ENCODE measurements at regions not wholly inside any gene's neighbourhood (a gene's known extent, or its start where the extent isn't known, plus 50 kb on each side); places are given as distances from the start of the nearest gene placed in this dataset.
"Not testable (repeated sequence)": the region's sequence is repeated elsewhere in the genome, so short reads cannot be mapped to it uniquely, and the experiment has no call there.

GRCh38 chr18:29377346-29377745 lies 1200.4 kb upstream of the CDH2 start:
- no peaks in the 10 kb centered on the region for H3K36me3 Mint-ChIP-seq (ENCODE audit: low read depth)
- no peak overlapping the region for H3K27ac Mint-ChIP-seq
- H3K27me3 Mint-ChIP-seq, result no peaks in the 10 kb centered on the region
- peaks cover 10% of the 10 kb centered on the region for H3K9me3 Mint-ChIP-seq
- H3K4me1 Mint-ChIP-seq (ENCODE audit: low read depth), result no peaks in the 10 kb centered on the region
- H3K4me3 Mint-ChIP-seq, result no peak overlapping the region

GRCh38 chr18:29373000-29373399 lies 1196.1 kb upstream of the CDH2 start:
- Mint-ChIP-seq H3K4me3 (no peak overlapping the region), H3K36me3 (ENCODE audit: low read depth) (no peaks in the 10 kb centered on the region), H3K27me3 (no peaks in the 10 kb centered on the region), H3K4me1 (ENCODE audit: low read depth) (no peaks in the 10 kb centered on the region), H3K9me3 (peaks cover 13% of the 10 kb centered on the region), H3K27ac (no peak overlapping the region)

GRCh38 chr18:29361843-29362242 lies 1184.9 kb upstream of the CDH2 start:
- Mint-ChIP-seq H3K27me3 (no peaks in the 10 kb centered on the region), H3K36me3 (ENCODE audit: low read depth) (no peaks in the 10 kb centered on the region)

GRCh38 chr18:29360659-29361058 lies 1183.7 kb upstream of the CDH2 start:
- not testable (repeated sequence) for H3K36me3 Mint-ChIP-seq (ENCODE audit: low read depth); H3K4me1 Mint-ChIP-seq (ENCODE audit: low read depth); H3K27me3 Mint-ChIP-seq; H3K27ac Mint-ChIP-seq; H3K9me3 Mint-ChIP-seq; H3K4me3 Mint-ChIP-seq

More at GRCh38 chr18:29361843-29362242, 1184.9 kb upstream of the CDH2 start:
- no peak overlapping the region for H3K27ac Mint-ChIP-seq
- peaks cover 6% of the 10 kb centered on the region for H3K9me3 Mint-ChIP-seq
- H3K4me1 Mint-ChIP-seq (ENCODE audit: low read depth), result no peaks in the 10 kb centered on the region
- no peak overlapping the region for H3K4me3 Mint-ChIP-seq

- not testable (repeated sequence) for H3K4me1 Mint-ChIP-seq (ENCODE audit: low read depth); H3K27me3 Mint-ChIP-seq; H3K36me3 Mint-ChIP-seq (ENCODE audit: low read depth); H3K4me3 Mint-ChIP-seq; H3K27ac Mint-ChIP-seq
- H3K9me3 Mint-ChIP-seq, result peaks cover 14% of the 10 kb centered on the region
Observed at GRCh38 chr18:29359222-29359621, 1182.3 kb upstream of the CDH2 start.

GRCh38 chr18:29351171-29351570 lies 1174.2 kb upstream of the CDH2 start:
- peaks cover 17% of the 10 kb centered on the region for H3K9me3 Mint-ChIP-seq
- H3K36me3 Mint-ChIP-seq (ENCODE audit: low read depth), result no peaks in the 10 kb centered on the region
- H3K4me1 Mint-ChIP-seq (ENCODE audit: low read depth), result no peaks in the 10 kb centered on the region
- H3K27me3 Mint-ChIP-seq, result no peaks in the 10 kb centered on the region
- no peak overlapping the region for H3K27ac Mint-ChIP-seq
- H3K4me3 Mint-ChIP-seq, result no peak overlapping the region

GRCh38 chr18:29328932-29329331 lies 1152.0 kb upstream of the CDH2 start:
- Mint-ChIP-seq H3K36me3 (ENCODE audit: low read depth) (no peaks in the 10 kb centered on the region), H3K27me3 (no peaks in the 10 kb centered on the region), H3K27ac (no peak overlapping the region), H3K4me1 (ENCODE audit: low read depth) (no peaks in the 10 kb centered on the region), H3K4me3 (no peak overlapping the region), H3K9me3 (peaks cover 29% of the 10 kb centered on the region)

GRCh38 chr18:29326214-29326613 lies 1149.3 kb upstream of the CDH2 start:
- no peak overlapping the region for H3K27ac Mint-ChIP-seq
- H3K36me3 Mint-ChIP-seq (ENCODE audit: low read depth), result no peaks in the 10 kb centered on the region

GRCh38 chr18:29321561-29321960 lies 1144.6 kb upstream of the CDH2 start:
- no peaks in the 10 kb centered on the region for H3K27me3 Mint-ChIP-seq
- H3K4me3 Mint-ChIP-seq, result no peak overlapping the region
- H3K36me3 Mint-ChIP-seq (ENCODE audit: low read depth), result no peaks in the 10 kb centered on the region
- no peaks in the 10 kb centered on the region for H3K4me1 Mint-ChIP-seq (ENCODE audit: low read depth)
- H3K27ac Mint-ChIP-seq, result no peak overlapping the region
- H3K9me3 Mint-ChIP-seq, result peaks cover 13% of the 10 kb centered on the region

More at GRCh38 chr18:29326214-29326613, 1149.3 kb upstream of the CDH2 start:
- H3K9me3 Mint-ChIP-seq, result peaks cover 18% of the 10 kb centered on the region
- no peaks in the 10 kb centered on the region for H3K27me3 Mint-ChIP-seq
- no peak overlapping the region for H3K4me3 Mint-ChIP-seq
- H3K4me1 Mint-ChIP-seq (ENCODE audit: low read depth), result no peaks in the 10 kb centered on the region

- no peaks in the 10 kb centered on the region for H3K36me3 Mint-ChIP-seq (ENCODE audit: low read depth)
- no peak overlapping the region for H3K27ac Mint-ChIP-seq
- no peak overlapping the region for H3K4me3 Mint-ChIP-seq
- peaks cover 7% of the 10 kb centered on the region for H3K9me3 Mint-ChIP-seq
- no peaks in the 10 kb centered on the region for H3K27me3 Mint-ChIP-seq
- no peaks in the 10 kb centered on the region for H3K4me1 Mint-ChIP-seq (ENCODE audit: low read depth)
Observed at GRCh38 chr18:29313312-29313711, 1136.4 kb upstream of the CDH2 start.

- Mint-ChIP-seq H3K4me1 (ENCODE audit: low read depth) (no peaks in the 10 kb centered on the region), H3K27me3 (no peaks in the 10 kb centered on the region), H3K4me3 (no peak overlapping the region), H3K36me3 (ENCODE audit: low read depth) (no peaks in the 10 kb centered on the region), H3K27ac (no peak overlapping the region), H3K9me3 (peaks cover 7% of the 10 kb centered on the region)
Observed at GRCh38 chr18:29311580-29311979, 1134.7 kb upstream of the CDH2 start.

GRCh38 chr18:29309366-29309765 lies 1132.4 kb upstream of the CDH2 start:
- Mint-ChIP-seq H3K27ac (no peak overlapping the region), H3K4me3 (no peak overlapping the region), H3K36me3 (ENCODE audit: low read depth) (no peaks in the 10 kb centered on the region), H3K27me3 (no peaks in the 10 kb centered on the region), H3K9me3 (peaks cover 3% of the 10 kb centered on the region), H3K4me1 (ENCODE audit: low read depth) (no peaks in the 10 kb centered on the region)

GRCh38 chr18:29307982-29308381 lies 1131.1 kb upstream of the CDH2 start:
- peaks cover 9% of the 10 kb centered on the region for H3K9me3 Mint-ChIP-seq
- H3K27ac Mint-ChIP-seq, result no peak overlapping the region
- no peak overlapping the region for H3K4me3 Mint-ChIP-seq
- no peaks in the 10 kb centered on the region for H3K36me3 Mint-ChIP-seq (ENCODE audit: low read depth)
- no peaks in the 10 kb centered on the region for H3K4me1 Mint-ChIP-seq (ENCODE audit: low read depth)
- H3K27me3 Mint-ChIP-seq, result no peaks in the 10 kb centered on the region

GRCh38 chr18:29307231-29307630 lies 1130.3 kb upstream of the CDH2 start:
- peaks cover 14% of the 10 kb centered on the region for H3K9me3 Mint-ChIP-seq
- no peak overlapping the region for H3K27ac Mint-ChIP-seq
- H3K27me3 Mint-ChIP-seq, result no peaks in the 10 kb centered on the region
- H3K36me3 Mint-ChIP-seq (ENCODE audit: low read depth), result no peaks in the 10 kb centered on the region
- H3K4me3 Mint-ChIP-seq, result no peak overlapping the region
- no peaks in the 10 kb centered on the region for H3K4me1 Mint-ChIP-seq (ENCODE audit: low read depth)

- Mint-ChIP-seq H3K9me3 (peaks cover 14% of the 10 kb centered on the region), H3K4me3 (no peak overlapping the region), H3K27me3 (no peaks in the 10 kb centered on the region), H3K36me3 (ENCODE audit: low read depth) (no peaks in the 10 kb centered on the region), H3K4me1 (ENCODE audit: low read depth) (no peaks in the 10 kb centered on the region), H3K27ac (no peak overlapping the region)
Observed at GRCh38 chr18:29305516-29305915, 1128.6 kb upstream of the CDH2 start.

- Mint-ChIP-seq H3K27ac (no peak overlapping the region), H3K4me3 (no peak overlapping the region), H3K4me1 (ENCODE audit: low read depth) (no peaks in the 10 kb centered on the region), H3K27me3 (no peaks in the 10 kb centered on the region), H3K36me3 (ENCODE audit: low read depth) (no peaks in the 10 kb centered on the region), H3K9me3 (peaks cover 21% of the 10 kb centered on the region)
Observed at GRCh38 chr18:29301048-29301447, 1124.1 kb upstream of the CDH2 start.
